ENCODE measurements at regions not wholly inside any gene's neighbourhood (a gene's known extent, or its start where the extent isn't known, plus 50 kb on each side); places are given as distances from the start of the nearest gene placed in this dataset.
"Not testable (repeated sequence)": the region's sequence is repeated elsewhere in the genome, so short reads cannot be mapped to it uniquely, and the experiment has no call there.

GRCh38 chrY:14410549-14411030 lies 113.7 kb upstream of the NLGN4Y start:
- H3K27me3 Mint-ChIP-seq; H3K4me3 Mint-ChIP-seq; CTCF ChIA-PET; H3K36me3 Mint-ChIP-seq (ENCODE audit: low read depth); H3K27ac Mint-ChIP-seq; H3K4me1 Mint-ChIP-seq; DNase-seq; H3K9me3 Mint-ChIP-seq; POLR2A ChIA-PET: not testable (repeated sequence)

DNA sequence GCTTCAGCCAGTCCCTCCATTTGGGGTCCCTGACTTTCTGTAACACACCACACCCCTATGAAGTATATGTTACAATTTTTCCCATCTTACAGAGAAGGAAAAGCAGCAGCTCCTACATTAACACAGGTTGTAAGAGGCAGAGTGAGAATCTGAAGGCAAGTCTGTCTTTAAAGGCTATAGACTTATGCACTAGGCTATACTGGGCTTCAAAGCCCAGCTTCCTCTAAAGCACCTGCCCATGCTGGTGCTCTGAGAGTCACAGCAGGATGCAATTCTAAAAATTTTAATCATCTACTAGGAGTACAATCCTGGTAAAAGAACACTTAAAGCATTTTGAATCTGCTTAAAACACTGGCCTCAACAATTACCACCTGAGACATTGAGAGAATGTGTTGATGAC lies 113.0 kb upstream of the NLGN4Y start:
- ChIA-PET POLR2A (no interaction called here), CTCF (no interaction called here)
- no peaks in the 10 kb centered on the region for H3K4me1 Mint-ChIP-seq
- H3K9me3 Mint-ChIP-seq, result no peaks in the 10 kb centered on the region
- H3K36me3 Mint-ChIP-seq (ENCODE audit: low read depth), result no peaks in the 10 kb centered on the region
- no peak overlapping the region for H3K4me3 Mint-ChIP-seq
- no peak overlapping the region for H3K27ac Mint-ChIP-seq
- no peaks in the 10 kb centered on the region for H3K27me3 Mint-ChIP-seq
- DNase-seq, result no peak

DNA sequence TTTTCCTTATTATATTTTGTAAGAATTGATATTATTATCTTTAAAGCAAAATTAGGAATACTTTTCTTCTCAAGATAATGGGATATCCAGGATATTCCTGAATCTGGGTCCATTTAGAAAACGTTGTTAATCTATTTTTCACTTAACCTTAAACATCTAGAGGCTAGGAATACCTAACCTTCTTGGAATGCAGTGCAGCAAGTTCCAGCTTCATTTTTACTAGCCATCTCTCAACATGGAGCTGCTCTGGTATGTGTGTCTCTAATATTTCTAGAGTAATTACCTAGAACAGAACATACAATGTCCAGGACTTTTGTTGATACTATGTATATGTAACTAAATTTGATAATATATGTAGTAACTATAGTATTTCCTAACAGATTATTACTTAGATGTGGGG lies 87.8 kb upstream of the NLGN4Y start:
- POLR2A ChIA-PET, result no interaction called here
- CTCF ChIA-PET, result no interaction called here
- Mint-ChIP-seq H3K27me3 (no peaks in the 10 kb centered on the region), H3K4me1 (no peaks in the 10 kb centered on the region), H3K27ac (no peak overlapping the region), H3K36me3 (ENCODE audit: low read depth) (no peaks in the 10 kb centered on the region), H3K4me3 (no peak overlapping the region), H3K9me3 (no peaks in the 10 kb centered on the region)
- no peak for DNase-seq

- H3K27me3 Mint-ChIP-seq, result no peaks in the 10 kb centered on the region
- H3K36me3 Mint-ChIP-seq (ENCODE audit: low read depth), result no peaks in the 10 kb centered on the region
- H3K27ac Mint-ChIP-seq, result no peak overlapping the region
- POLR2A ChIA-PET, result no interaction called here
- H3K4me1 Mint-ChIP-seq, result no peaks in the 10 kb centered on the region
- DNase-seq, result no peak
- CTCF ChIA-PET, result no interaction called here
- no peaks in the 10 kb centered on the region for H3K9me3 Mint-ChIP-seq
- H3K4me3 Mint-ChIP-seq, result no peak overlapping the region
Observed at GRCh38 chrY:14437626-14438025, 86.7 kb upstream of the NLGN4Y start.

GRCh38 chrY:14438395-14438794 lies 85.9 kb upstream of the NLGN4Y start:
- H3K9me3 Mint-ChIP-seq, result no peaks in the 10 kb centered on the region
- no peaks in the 10 kb centered on the region for H3K4me1 Mint-ChIP-seq
- ChIA-PET CTCF (no interaction called here), POLR2A (no interaction called here)
- no peaks in the 10 kb centered on the region for H3K27me3 Mint-ChIP-seq
- DNase-seq, result no peak
- H3K4me3 Mint-ChIP-seq, result no peak overlapping the region
- no peak overlapping the region for H3K27ac Mint-ChIP-seq
- H3K36me3 Mint-ChIP-seq (ENCODE audit: low read depth), result no peaks in the 10 kb centered on the region

DNA sequence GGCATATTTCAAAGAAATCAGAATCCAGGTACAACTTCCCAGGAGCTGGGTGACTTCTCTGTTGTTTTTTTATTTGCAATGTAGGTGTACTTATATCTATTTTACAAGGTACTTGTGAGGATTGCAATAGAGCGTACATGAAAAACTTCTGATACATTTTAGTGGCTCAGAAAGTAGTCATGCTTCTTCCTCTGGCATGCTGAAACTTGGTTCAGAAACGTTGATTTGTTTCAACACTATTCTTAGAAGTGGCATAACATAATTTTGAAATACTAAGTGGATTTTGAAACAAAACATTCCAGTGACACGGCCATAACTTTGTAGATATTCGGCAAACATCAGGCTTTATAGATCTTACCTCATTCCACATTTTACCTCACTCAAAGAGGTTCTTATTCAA lies 79.8 kb upstream of the NLGN4Y start:
- no peak overlapping the region for H3K27ac Mint-ChIP-seq
- ChIA-PET POLR2A (no interaction called here), CTCF (no interaction called here)
- no peak overlapping the region for H3K4me3 Mint-ChIP-seq
- H3K36me3 Mint-ChIP-seq (ENCODE audit: low read depth), result no peaks in the 10 kb centered on the region
- DNase-seq, result no peak
- H3K4me1 Mint-ChIP-seq, result no peaks in the 10 kb centered on the region
- peaks cover 3% of the 10 kb centered on the region for H3K9me3 Mint-ChIP-seq
- no peaks in the 10 kb centered on the region for H3K27me3 Mint-ChIP-seq

GRCh38 chrY:14468151-14468683 lies 56.1 kb upstream of the NLGN4Y start:
- POLR2A ChIA-PET, result no interaction called here
- Mint-ChIP-seq H3K9me3 (no peaks in the 10 kb centered on the region), H3K4me1 (no peaks in the 10 kb centered on the region), H3K27ac (peak overlapping the region; percentile 9), H3K4me3 (no peak overlapping the region), H3K36me3 (ENCODE audit: low read depth) (no peaks in the 10 kb centered on the region), H3K27me3 (no peaks in the 10 kb centered on the region)
- DNase-seq, result no peak
- CTCF ChIA-PET, result no interaction called here

- H3K27me3 Mint-ChIP-seq, result no peaks in the 10 kb centered on the region
- ChIA-PET CTCF (no interaction called here), POLR2A (no interaction called here)
- H3K4me3 Mint-ChIP-seq, result no peak overlapping the region
- H3K36me3 Mint-ChIP-seq (ENCODE audit: low read depth), result no peaks in the 10 kb centered on the region
- no peaks in the 10 kb centered on the region for H3K9me3 Mint-ChIP-seq
- DNase-seq, result no peak
- no peak overlapping the region for H3K27ac Mint-ChIP-seq
- no peaks in the 10 kb centered on the region for H3K4me1 Mint-ChIP-seq
Observed at GRCh38 chrY:14472421-14472820, 51.9 kb upstream of the NLGN4Y start.

GRCh38 chrY:14473320-14473719 lies 51.0 kb upstream of the NLGN4Y start:
- ChIA-PET POLR2A (no interaction called here), CTCF (no interaction called here)
- H3K4me1 Mint-ChIP-seq, result no peaks in the 10 kb centered on the region
- H3K4me3 Mint-ChIP-seq, result no peak overlapping the region
- no peaks in the 10 kb centered on the region for H3K36me3 Mint-ChIP-seq (ENCODE audit: low read depth)
- DNase-seq, result no peak
- H3K27ac Mint-ChIP-seq, result no peak overlapping the region
- H3K9me3 Mint-ChIP-seq, result peaks cover 3% of the 10 kb centered on the region
- H3K27me3 Mint-ChIP-seq, result no peaks in the 10 kb centered on the region

All from activated CD4-positive, alpha-beta T cell treated with anti-CD3 and anti-CD28 coated beads, Interleukin-2, amount 10 ng/mL, durations not matched to agents 7 days and 5 days (primary cell).